Cardiac muscle cell (in vitro differentiated cells and primary cell): ENCODE measurements at regions not wholly inside any gene's neighbourhood (a gene's known extent, or its start where the extent isn't known, plus 50 kb on each side); places are given as distances from the start of the nearest gene placed in this dataset.

Experiments used
- DNase-seq, 2 donors: peaks; one replicate each; pipeline versions ENCODE4 v3.0.0 to v3.0.0-alpha.2; 2010 to 2017; ENCODE audit warnings: low read depth in 1 of 2, low spot score in 1 of 2
- H3K27ac ChIP-seq: fragments of 200-600 bp; sonication (generic); 2 replicates; pipeline ENCODE4 v1.5.1; 2016
- H3K27me3 ChIP-seq: fragments of 200-600 bp; sonication (generic); 2 replicates; pipeline ENCODE4 v1.6.0; 2016; ENCODE audit warnings: control low read depth
- H3K36me3 ChIP-seq: fragments of 200-600 bp; sonication (generic); 2 replicates; pipeline ENCODE4 v1.5.1; 2016; ENCODE audit warnings: control low read depth
- H3K4me1 ChIP-seq: fragments of 200-600 bp; sonication (generic); 2 replicates; pipeline ENCODE4 v1.8.1; 2017; ENCODE audit warnings: low read depth, mild to moderate bottlenecking, mixed run types
- H3K4me3 ChIP-seq: fragments of 200-600 bp; sonication (generic); 2 replicates; pipeline ENCODE4 v1.5.1; 2016; ENCODE audit warnings: mild to moderate bottlenecking
- H3K9me3 ChIP-seq: fragments of 200-600 bp; sonication (generic); 2 replicates; pipeline ENCODE4 v1.5.1; 2017; ENCODE audit warnings: low read depth, mild to moderate bottlenecking, control low read depth
- TF ChIP-seq, protein P1 (sequence below): IDR thresholded peaks from 2 replicates; pipeline ENCODE4 v1.5.1; 2012; ENCODE audit warnings: low read depth, mild to moderate bottlenecking, low read length

DNA sequence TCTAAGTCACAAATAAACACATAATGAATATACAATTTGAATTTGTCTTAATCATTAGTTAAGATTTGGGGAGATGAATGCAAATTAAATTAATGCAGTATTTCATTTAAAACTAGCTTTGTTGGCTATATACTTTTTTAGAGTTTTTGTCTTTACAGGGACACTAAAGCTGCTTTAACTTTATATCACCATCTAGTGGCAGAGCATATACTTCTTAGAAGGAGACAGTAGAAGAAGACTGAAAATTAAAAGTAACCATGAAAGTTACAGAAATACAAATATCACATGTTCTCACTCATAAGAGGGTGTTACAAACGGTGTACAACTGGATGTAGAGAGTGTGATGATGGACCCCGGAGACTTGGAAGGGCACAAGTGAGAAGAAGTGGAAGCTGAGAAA lies 268.3 kb upstream of the NETO1 start:
- Histone ChIP-seq H3K27me3 (no peaks in the 10 kb centered on the region), H3K4me3 (no peak overlapping the region), H3K9me3 (no peaks in the 10 kb centered on the region), H3K36me3 (no peaks in the 10 kb centered on the region), H3K4me1 (peaks cover 2% of the 10 kb centered on the region), H3K27ac (no peak overlapping the region)
- TF ChIP-seq, protein P1, sequence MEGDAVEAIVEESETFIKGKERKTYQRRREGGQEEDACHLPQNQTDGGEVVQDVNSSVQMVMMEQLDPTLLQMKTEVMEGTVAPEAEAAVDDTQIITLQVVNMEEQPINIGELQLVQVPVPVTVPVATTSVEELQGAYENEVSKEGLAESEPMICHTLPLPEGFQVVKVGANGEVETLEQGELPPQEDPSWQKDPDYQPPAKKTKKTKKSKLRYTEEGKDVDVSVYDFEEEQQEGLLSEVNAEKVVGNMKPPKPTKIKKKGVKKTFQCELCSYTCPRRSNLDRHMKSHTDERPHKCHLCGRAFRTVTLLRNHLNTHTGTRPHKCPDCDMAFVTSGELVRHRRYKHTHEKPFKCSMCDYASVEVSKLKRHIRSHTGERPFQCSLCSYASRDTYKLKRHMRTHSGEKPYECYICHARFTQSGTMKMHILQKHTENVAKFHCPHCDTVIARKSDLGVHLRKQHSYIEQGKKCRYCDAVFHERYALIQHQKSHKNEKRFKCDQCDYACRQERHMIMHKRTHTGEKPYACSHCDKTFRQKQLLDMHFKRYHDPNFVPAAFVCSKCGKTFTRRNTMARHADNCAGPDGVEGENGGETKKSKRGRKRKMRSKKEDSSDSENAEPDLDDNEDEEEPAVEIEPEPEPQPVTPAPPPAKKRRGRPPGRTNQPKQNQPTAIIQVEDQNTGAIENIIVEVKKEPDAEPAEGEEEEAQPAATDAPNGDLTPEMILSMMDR, result no peak
- DNase-seq, result peak in 1 of 2 donors; percentile 18

DNA sequence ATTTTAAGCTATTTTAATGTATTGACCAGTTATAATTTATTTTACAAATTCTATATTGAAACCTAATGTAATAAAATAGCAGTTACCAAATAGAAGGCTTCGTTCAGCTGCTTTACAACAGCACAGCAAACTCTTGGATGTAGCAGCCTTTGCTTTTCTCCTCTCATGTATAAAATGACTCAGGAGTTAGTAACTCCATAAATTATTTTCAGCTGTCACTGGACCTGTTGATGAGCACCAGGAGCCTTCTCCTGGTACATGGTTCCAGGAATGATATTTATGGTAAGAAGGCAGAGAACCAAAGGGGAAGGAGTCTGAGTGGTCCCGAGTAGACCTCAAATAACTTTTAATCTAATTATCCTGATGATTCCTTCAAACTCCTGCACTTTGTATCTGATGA lies 256.4 kb upstream of the NETO1 start:
- Histone ChIP-seq H3K4me3 (no peak overlapping the region), H3K36me3 (no peaks in the 10 kb centered on the region), H3K9me3 (no peaks in the 10 kb centered on the region), H3K27ac (no peak overlapping the region), H3K4me1 (no peaks in the 10 kb centered on the region), H3K27me3 (no peaks in the 10 kb centered on the region)
- no peak for DNase-seq
- TF ChIP-seq, protein P1, result no peak

DNA sequence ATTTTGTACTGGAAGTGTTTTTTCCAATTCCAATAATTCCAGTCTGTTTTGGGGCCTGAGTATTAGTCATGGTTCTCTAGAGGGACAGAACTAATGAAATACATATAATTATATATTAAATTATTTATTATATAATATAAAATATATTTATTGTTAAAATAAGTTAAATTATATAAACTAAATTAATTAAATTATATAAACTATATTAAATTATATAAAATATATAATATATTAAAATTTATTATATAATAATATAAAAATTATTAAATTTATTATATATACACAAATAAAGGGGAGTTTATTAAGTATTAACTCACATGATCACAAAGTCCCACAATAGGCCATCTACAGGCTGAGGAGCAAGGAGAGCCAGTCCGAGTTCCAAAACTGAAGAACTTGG lies 253.4 kb upstream of the NETO1 start:
- Histone ChIP-seq H3K27me3 (no peaks in the 10 kb centered on the region), H3K4me1 (no peaks in the 10 kb centered on the region), H3K27ac (no peak overlapping the region), H3K9me3 (no peaks in the 10 kb centered on the region), H3K4me3 (no peak overlapping the region), H3K36me3 (no peaks in the 10 kb centered on the region)
- no peak for DNase-seq
- TF ChIP-seq, protein P1, result no peak

DNA sequence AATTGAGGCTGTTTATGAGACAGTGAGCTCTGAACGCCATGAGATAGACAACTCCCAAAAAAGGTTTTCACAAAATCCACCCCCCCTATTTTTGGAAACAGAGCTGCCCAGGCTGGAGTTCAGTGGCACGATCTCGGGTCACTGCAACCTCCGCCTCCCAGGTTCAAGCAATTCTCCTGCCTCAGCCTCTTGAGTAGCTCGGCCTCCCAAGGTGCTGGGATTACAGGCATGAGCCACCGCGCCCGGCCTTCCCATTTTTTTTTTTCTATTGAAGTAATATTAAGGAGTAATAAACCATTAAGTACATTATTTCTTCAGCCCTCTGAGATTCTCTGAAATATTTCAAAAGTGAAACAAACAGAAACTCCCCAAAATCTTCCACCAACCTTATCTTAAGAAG lies 252.8 kb upstream of the NETO1 start:
- TF ChIP-seq, protein P1, result no peak
- H3K27me3 ChIP-seq, result no peaks in the 10 kb centered on the region
- no peak for DNase-seq

DNA sequence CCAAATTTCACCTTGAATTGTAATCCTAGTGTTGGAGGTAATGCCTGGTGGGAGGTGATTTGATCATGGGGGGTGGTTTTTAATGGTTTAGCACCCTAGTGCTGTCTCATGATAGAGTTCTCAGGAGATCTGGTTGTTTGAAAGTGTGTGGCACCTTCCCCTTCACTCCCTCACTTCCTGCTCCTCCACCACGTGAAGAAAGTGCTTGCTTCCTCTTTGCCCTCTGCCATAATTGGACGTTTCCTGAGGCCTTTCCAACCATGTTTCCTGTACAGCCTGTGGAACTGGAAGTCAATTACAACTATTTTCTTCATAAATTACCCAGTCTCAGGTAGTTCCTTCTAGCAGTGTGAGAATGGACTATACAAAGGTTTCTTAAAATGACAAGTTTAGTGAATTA lies 251.8 kb upstream of the NETO1 start:
- TF ChIP-seq, protein P1, result no peak
- Histone ChIP-seq H3K4me1 (no peaks in the 10 kb centered on the region), H3K36me3 (no peaks in the 10 kb centered on the region), H3K4me3 (no peak overlapping the region), H3K9me3 (no peaks in the 10 kb centered on the region), H3K27me3 (no peaks in the 10 kb centered on the region), H3K27ac (no peak overlapping the region)
- no peak for DNase-seq

More for the DNA sequence above, 252.8 kb upstream of the NETO1 start:
- Histone ChIP-seq H3K36me3 (no peaks in the 10 kb centered on the region), H3K4me1 (no peaks in the 10 kb centered on the region), H3K9me3 (no peaks in the 10 kb centered on the region), H3K27ac (no peak overlapping the region), H3K4me3 (no peak overlapping the region)
